ENCODE measurements at regions not wholly inside any gene's neighbourhood (a gene's known extent, or its start where the extent isn't known, plus 50 kb on each side); places are given as distances from the start of the nearest gene placed in this dataset.

GRCh38 chr1:96355961-96356360 is 365.6 kb upstream of the PTBP2 start:
- peaks cover 0 to 5% (median 2%) of the 10 kb centered on the region in 4 donors for H3K4me1 ChIP-seq
- TF ChIP-seq EP300 (IDR thresholded peaks at IDR 0.05) (no peak), CTCF (IDR thresholded peaks at IDR 0.05) (no peak), POLR2AphosphoS5 (IDR thresholded peaks at IDR 0.05) (no peak), POLR2A (IDR thresholded peaks at IDR 0.05; ENCODE audit: low read depth) (no peak)
- intact Hi-C loops (cut with DNase I) = no loop called here
- H3K36me3 ChIP-seq = no peaks in the 10 kb centered on the region
- H3K27me3 ChIP-seq = no peaks in the 10 kb centered on the region
- no peaks in the 10 kb centered on the region for H3K9me3 ChIP-seq
- DNase-seq (ENCODE audit: extremely low spot score) = no peak
- H3K4me3 ChIP-seq = no peak overlapping the region
- 86% methylated on average over 2 of the region's 2 CpGs for WGBS
- H3K27ac ChIP-seq (replicated peaks in 1 of 4) = no peak overlapping the region

- no peak for DNase-seq (ENCODE audit: extremely low spot score)
- H3K27ac ChIP-seq (replicated peaks in 1 of 4) = no peak overlapping the region
- peaks cover 0 to 5% (median 2%) of the 10 kb centered on the region in 4 donors for H3K4me1 ChIP-seq
- WGBS = 85% methylated on average over 2 of the region's 2 CpGs
- H3K4me3 ChIP-seq = no peak overlapping the region
- intact Hi-C loops (cut with DNase I) = no loop called here
- no peaks in the 10 kb centered on the region for H3K27me3 ChIP-seq
- no peaks in the 10 kb centered on the region for H3K9me3 ChIP-seq
- no peaks in the 10 kb centered on the region for H3K36me3 ChIP-seq
- TF ChIP-seq POLR2A (IDR thresholded peaks at IDR 0.05; ENCODE audit: low read depth) = no peak
- TF ChIP-seq EP300 (IDR thresholded peaks at IDR 0.05) = no peak
- TF ChIP-seq POLR2AphosphoS5 (IDR thresholded peaks at IDR 0.05) = no peak
- no peak for TF ChIP-seq CTCF (IDR thresholded peaks at IDR 0.05)
Observed at GRCh38 chr1:96357141-96357765, 364.3 kb upstream of the PTBP2 start.

GRCh38 chr1:96358057-96358456 is 363.5 kb upstream of the PTBP2 start:
- no peak for DNase-seq (ENCODE audit: extremely low spot score)
- no peaks in the 10 kb centered on the region for H3K27me3 ChIP-seq
- H3K4me3 ChIP-seq = no peak overlapping the region
- H3K4me1 ChIP-seq = peaks cover 0 to under 1% (median under 1%) of the 10 kb centered on the region in 4 donors
- intact Hi-C loops (cut with DNase I) = no loop called here
- TF ChIP-seq EP300 (IDR thresholded peaks at IDR 0.05) (no peak), CTCF (IDR thresholded peaks at IDR 0.05) (no peak), POLR2A (IDR thresholded peaks at IDR 0.05; ENCODE audit: low read depth) (no peak), POLR2AphosphoS5 (IDR thresholded peaks at IDR 0.05) (no peak)
- no peaks in the 10 kb centered on the region for H3K36me3 ChIP-seq
- WGBS = 84% methylated on average over 3 of the region's 3 CpGs
- H3K9me3 ChIP-seq = no peaks in the 10 kb centered on the region
- no peak overlapping the region for H3K27ac ChIP-seq (replicated peaks in 1 of 4)

- no peak overlapping the region for H3K27ac ChIP-seq (replicated peaks in 1 of 4)
- no peaks in the 10 kb centered on the region for H3K9me3 ChIP-seq
- no peaks in the 10 kb centered on the region for H3K27me3 ChIP-seq
- intact Hi-C loops (cut with DNase I) = no loop called here
- H3K4me3 ChIP-seq = no peak overlapping the region
- H3K4me1 ChIP-seq = peaks cover 0 to 9% (median 0%) of the 10 kb centered on the region in 4 donors
- no peaks in the 10 kb centered on the region for H3K36me3 ChIP-seq
- no peak for TF ChIP-seq CTCF (IDR thresholded peaks at IDR 0.05)
- no peak for TF ChIP-seq EP300 (IDR thresholded peaks at IDR 0.05)
- no peak for TF ChIP-seq POLR2A (IDR thresholded peaks at IDR 0.05; ENCODE audit: low read depth)
- no peak for TF ChIP-seq POLR2AphosphoS5 (IDR thresholded peaks at IDR 0.05)
- 94% methylated on average over 1 of the region's 1 CpG for WGBS
- DNase-seq (ENCODE audit: extremely low spot score) = no peak
Observed at GRCh38 chr1:96360036-96360795, 361.4 kb upstream of the PTBP2 start.
